GM19035 (cell line): ENCODE measurements at regions not wholly inside any gene's neighbourhood (a gene's known extent, or its start where the extent isn't known, plus 50 kb on each side); places are given as distances from the start of the nearest gene placed in this dataset.
"Not testable (repeated sequence)": the region's sequence is repeated elsewhere in the genome, so short reads cannot be mapped to it uniquely, and the experiment has no call there.

ENCODE experiments used
- ATAC-seq: cut with Tn5 transposase; IDR thresholded peaks from one replicate; pipeline ENCODE4 v1.9.1; 2021; ENCODE audit not compliant: unreplicated experiment

- ATAC-seq, result no peak
These were observed 54.1 kb upstream of the SHLD1 start for GRCh38 chr20:5696011-5696559.

GRCh38 chr20:5691918-5692618, 58.1 kb upstream of the SHLD1 start:
- peak; percentile 96 for ATAC-seq

- ATAC-seq, result no peak
These were observed 60.7 kb upstream of the SHLD1 start for GRCh38 chr20:5689463-5689862.

GRCh38 chr20:5688431-5688972, 61.7 kb upstream of the SHLD1 start:
- ATAC-seq, result no peak

- no peak for ATAC-seq
These were observed 62.3 kb upstream of the SHLD1 start for GRCh38 chr20:5687884-5688283.

GRCh38 chr20:5686384-5687105, 63.7 kb upstream of the SHLD1 start:
- no peak for ATAC-seq

GRCh38 chr20:5682556-5682955, 67.6 kb upstream of the SHLD1 start:
- ATAC-seq, result not testable (repeated sequence)

GRCh38 chr20:5680192-5680591, 69.4 kb upstream of the GPCPD1 start:
- ATAC-seq, result no peak

GRCh38 chr20:5678777-5679176, 68.0 kb upstream of the GPCPD1 start:
- no peak for ATAC-seq

- not testable (repeated sequence) for ATAC-seq
These were observed 67.1 kb upstream of the GPCPD1 start for GRCh38 chr20:5677944-5678343.

GRCh38 chr20:5677389-5677788, 66.6 kb upstream of the GPCPD1 start:
- ATAC-seq, result no peak

GRCh38 chr20:5675103-5676091, 64.6 kb upstream of the GPCPD1 start:
- ATAC-seq, result no peak

GRCh38 chr20:5674176-5674660, 63.4 kb upstream of the GPCPD1 start:
- ATAC-seq, result peak; percentile 92

GRCh38 chr20:5670874-5671273, 60.1 kb upstream of the GPCPD1 start:
- ATAC-seq, result no peak

- ATAC-seq, result no peak
These were observed 59.3 kb upstream of the GPCPD1 start for GRCh38 chr20:5670036-5670536.

- ATAC-seq, result no peak
These were observed 57.7 kb upstream of the GPCPD1 start for GRCh38 chr20:5668529-5668868.

- ATAC-seq, result no peak
These were observed 57.1 kb upstream of the GPCPD1 start for GRCh38 chr20:5667705-5668528.

GRCh38 chr20:5665417-5665816, 54.6 kb upstream of the GPCPD1 start:
- no peak for ATAC-seq

GRCh38 chr20:5663396-5663795, 52.6 kb upstream of the GPCPD1 start:
- no peak for ATAC-seq

GRCh38 chr20:5662769-5663168, 52.0 kb upstream of the GPCPD1 start:
- ATAC-seq, result no peak
